IPS-20b (cell line): ENCODE measurements at regions not wholly inside any gene's neighbourhood (a gene's known extent, or its start where the extent isn't known, plus 50 kb on each side); places are given as distances from the start of the nearest gene placed in this dataset.

Source experiments
- H3K27ac ChIP-seq: one replicate; pipeline ENCODE4 v1.5.1; 2013; ENCODE audit warnings: low read length
- H3K27me3 ChIP-seq: 2 replicates; pipeline ENCODE4 v1.6.1; 2013; ENCODE audit warnings: mild to moderate bottlenecking, low read length, inconsistent platforms; ENCODE audit not compliant: insufficient read depth
- H3K36me3 ChIP-seq: 2 replicates; pipeline ENCODE4 v1.6.1; 2013; ENCODE audit warnings: low read depth, mild to moderate bottlenecking, inconsistent platforms, low read length, moderate library complexity; ENCODE audit not compliant: insufficient read depth
- H3K4me1 ChIP-seq: 2 replicates; pipeline ENCODE4 v1.6.1; 2013; ENCODE audit warnings: mild to moderate bottlenecking, control low read depth, inconsistent platforms, low read length, moderate library complexity; ENCODE audit not compliant: insufficient read depth
- H3K4me3 ChIP-seq: 2 replicates; pipeline ENCODE4 v1.5.1; 2013; ENCODE audit warnings: mild to moderate bottlenecking, low read length, inconsistent platforms
- H3K9ac ChIP-seq: 2 replicates; pipeline ENCODE4 v1.6.1; 2013; ENCODE audit warnings: low read depth, mild to moderate bottlenecking, inconsistent platforms, low read length, moderate library complexity
- H3K9me3 ChIP-seq: 2 replicates; pipeline ENCODE4 v1.6.1; 2013; ENCODE audit warnings: mild to moderate bottlenecking, low read depth, low read length, inconsistent platforms; ENCODE audit not compliant: insufficient read depth

- H3K4me3 ChIP-seq = no peak overlapping the region
- H3K36me3 ChIP-seq = no peaks in the 10 kb centered on the region
- no peak overlapping the region for H3K27ac ChIP-seq
- no peak overlapping the region for H3K9ac ChIP-seq
- peaks cover 13% of the 10 kb centered on the region for H3K27me3 ChIP-seq
- H3K9me3 ChIP-seq = no peaks in the 10 kb centered on the region
- H3K4me1 ChIP-seq = no peaks in the 10 kb centered on the region
Measured at GRCh38 chr16:86067516-86067915, 168.6 kb downstream of the IRF8 start.

- H3K4me1 ChIP-seq = no peaks in the 10 kb centered on the region
- H3K9me3 ChIP-seq = no peaks in the 10 kb centered on the region
- H3K9ac ChIP-seq = no peak overlapping the region
- no peaks in the 10 kb centered on the region for H3K36me3 ChIP-seq
- H3K27me3 ChIP-seq = peaks cover 8% of the 10 kb centered on the region
- H3K4me3 ChIP-seq = no peak overlapping the region
- no peak overlapping the region for H3K27ac ChIP-seq
Measured at GRCh38 chr16:86067936-86068335, 169.0 kb downstream of the IRF8 start.

- Histone ChIP-seq H3K4me1 (no peaks in the 10 kb centered on the region), H3K9me3 (no peaks in the 10 kb centered on the region), H3K4me3 (no peak overlapping the region), H3K27ac (no peak overlapping the region), H3K27me3 (peaks cover 6% of the 10 kb centered on the region), H3K36me3 (no peaks in the 10 kb centered on the region), H3K9ac (no peak overlapping the region)
Measured at GRCh38 chr16:86068722-86069121, 169.8 kb downstream of the IRF8 start.

GRCh38 chr16:86069736-86070298, 170.9 kb downstream of the IRF8 start:
- Histone ChIP-seq H3K9me3 (no peaks in the 10 kb centered on the region), H3K9ac (no peak overlapping the region), H3K4me3 (no peak overlapping the region), H3K36me3 (no peaks in the 10 kb centered on the region), H3K4me1 (peaks cover 7% of the 10 kb centered on the region; the same call in 1 of the 2 replicates), H3K27ac (no peak overlapping the region), H3K27me3 (peaks cover 6% of the 10 kb centered on the region)

GRCh38 chr16:86070484-86070883, 171.5 kb downstream of the IRF8 start:
- Histone ChIP-seq H3K4me3 (no peak overlapping the region), H3K4me1 (peaks cover 11% of the 10 kb centered on the region; the same call in 1 of the 2 replicates), H3K36me3 (no peaks in the 10 kb centered on the region), H3K9me3 (no peaks in the 10 kb centered on the region), H3K27ac (no peak overlapping the region), H3K27me3 (peaks cover 6% of the 10 kb centered on the region), H3K9ac (no peak overlapping the region)

- no peaks in the 10 kb centered on the region for H3K36me3 ChIP-seq
- no peak overlapping the region for H3K4me3 ChIP-seq
- no peak overlapping the region for H3K9ac ChIP-seq
- H3K27me3 ChIP-seq = peaks cover 8% of the 10 kb centered on the region
- H3K9me3 ChIP-seq = no peaks in the 10 kb centered on the region
- H3K27ac ChIP-seq = no peak overlapping the region
- H3K4me1 ChIP-seq = peaks cover 12% of the 10 kb centered on the region; the same call in 1 of the 2 replicates
Measured at GRCh38 chr16:86070971-86071370, 172.0 kb downstream of the IRF8 start.

- Histone ChIP-seq H3K27me3 (peaks cover 16% of the 10 kb centered on the region), H3K36me3 (no peaks in the 10 kb centered on the region), H3K9ac (no peak overlapping the region), H3K27ac (no peak overlapping the region), H3K9me3 (no peaks in the 10 kb centered on the region), H3K4me3 (no peak overlapping the region), H3K4me1 (peaks cover 12% of the 10 kb centered on the region; the same call in 1 of the 2 replicates)
Measured at GRCh38 chr16:86071611-86072240, 172.8 kb downstream of the IRF8 start.

- H3K4me1 ChIP-seq = peaks cover 12% of the 10 kb centered on the region; the same call in 1 of the 2 replicates
- no peaks in the 10 kb centered on the region for H3K9me3 ChIP-seq
- H3K4me3 ChIP-seq = no peak overlapping the region
- H3K9ac ChIP-seq = no peak overlapping the region
- no peaks in the 10 kb centered on the region for H3K36me3 ChIP-seq
- no peak overlapping the region for H3K27ac ChIP-seq
- H3K27me3 ChIP-seq = peaks cover 24% of the 10 kb centered on the region
Measured at GRCh38 chr16:86072328-86073102, 173.6 kb downstream of the IRF8 start.

- H3K4me3 ChIP-seq = no peak overlapping the region
- no peak overlapping the region for H3K27ac ChIP-seq
Measured at GRCh38 chr16:86073103-86073625, 174.2 kb downstream of the IRF8 start.

GRCh38 chr16:86073763-86074493, 175.0 kb downstream of the IRF8 start:
- Histone ChIP-seq H3K4me1 (peaks cover 12% of the 10 kb centered on the region; the same call in 1 of the 2 replicates), H3K4me3 (no peak overlapping the region), H3K27me3 (peaks cover 24% of the 10 kb centered on the region), H3K36me3 (no peaks in the 10 kb centered on the region), H3K9me3 (no peaks in the 10 kb centered on the region), H3K27ac (no peak overlapping the region), H3K9ac (no peak overlapping the region)

More at GRCh38 chr16:86073103-86073625, 174.2 kb downstream of the IRF8 start:
- Histone ChIP-seq H3K36me3 (no peaks in the 10 kb centered on the region), H3K4me1 (peaks cover 12% of the 10 kb centered on the region; the same call in 1 of the 2 replicates), H3K9ac (no peak overlapping the region), H3K27me3 (peaks cover 24% of the 10 kb centered on the region), H3K9me3 (no peaks in the 10 kb centered on the region)
